HCT116 (cell line): ENCODE measurements at regions not wholly inside any gene's neighbourhood (a gene's known extent, or its start where the extent isn't known, plus 50 kb on each side); places are given as distances from the start of the nearest gene placed in this dataset.

ENCODE experiments used
- CTCF ChIP-seq, 3 experiments: fragments of 200-600 bp in 1 of 3; sonication (generic) in 1 of 3; IDR thresholded peaks in 2 of 3; conservative IDR thresholded peaks in 1 of 3; 2 replicates each; pipeline ENCODE4 v1.5.1; 2012 to 2017; ENCODE audit warnings: low read depth in 2 of 3, low read length in 2 of 3, antibody characterized with exemption in 1 of 3, borderline replicate concordance in 1 of 3, control low read depth in 1 of 3, mild to moderate bottlenecking in 1 of 3, mixed read lengths in 1 of 3, mixed run types in 1 of 3, moderate library complexity in 1 of 3; ENCODE audit not compliant: insufficient read depth in 1 of 3
- EZH2 ChIP-seq: fragments of 200-600 bp; sonication (generic); IDR thresholded peaks from 2 replicates; pipeline ENCODE4 v1.6.1; 2017; ENCODE audit warnings: antibody characterized with exemption, mixed run types
- POLR2A ChIP-seq: IDR thresholded peaks from 2 replicates; pipeline ENCODE4 v1.7.0; 2011; ENCODE audit warnings: borderline replicate concordance; ENCODE audit not compliant: insufficient read depth, insufficient read length; ENCODE audit errors: extremely low read depth

GRCh38 chr6:74439123-74439811, 743.3 kb downstream of the CD109 start:
- no peak for TF ChIP-seq CTCF (IDR thresholded peaks at IDR 0.05 in 2 of 3, conservative IDR thresholded peaks at IDR 0.05 in 1 of 3; ENCODE audit: borderline replicate concordance in 1 of 3, insufficient read depth in 1 of 3, low read depth in 2 of 3, low read length in 2 of 3)
- no peak for TF ChIP-seq POLR2A
- TF ChIP-seq EZH2: no peak
